Stimulated activated CD4-positive, alpha-beta T cell treated with anti-CD3 and anti-CD28 coated beads, Interleukin-2, amount 100 ng/mL, for 4 hours (primary cell): ENCODE measurements at regions not wholly inside any gene's neighbourhood (a gene's known extent, or its start where the extent isn't known, plus 50 kb on each side); places are given as distances from the start of the nearest gene placed in this dataset.

Experiments used
- DNase-seq: peaks from one replicate; pipeline ENCODE4 v3.0.0-alpha.2; 2020; ENCODE audit warnings: low read depth

DNA sequence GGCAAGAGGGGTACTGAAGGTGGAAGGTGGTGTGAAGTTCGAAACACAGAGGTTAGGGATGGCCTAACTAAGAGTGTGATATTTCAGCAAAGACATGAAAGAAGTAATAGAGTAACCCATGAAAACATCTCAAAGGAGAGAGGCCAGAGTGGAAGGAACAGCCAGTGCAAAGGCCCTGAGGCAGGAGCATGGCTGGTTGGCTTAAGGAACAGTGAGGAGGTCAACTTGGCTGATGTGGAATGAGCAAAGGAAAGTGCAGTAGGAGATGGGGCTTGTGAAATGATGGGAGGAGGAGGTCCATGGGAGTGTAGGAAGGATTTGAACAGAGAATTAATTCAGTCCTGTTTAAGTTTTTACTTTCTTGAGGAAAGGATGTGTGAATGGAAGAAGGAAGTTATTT is 178.3 kb upstream of the ZNF608 start:
- DNase-seq = no peak

DNA sequence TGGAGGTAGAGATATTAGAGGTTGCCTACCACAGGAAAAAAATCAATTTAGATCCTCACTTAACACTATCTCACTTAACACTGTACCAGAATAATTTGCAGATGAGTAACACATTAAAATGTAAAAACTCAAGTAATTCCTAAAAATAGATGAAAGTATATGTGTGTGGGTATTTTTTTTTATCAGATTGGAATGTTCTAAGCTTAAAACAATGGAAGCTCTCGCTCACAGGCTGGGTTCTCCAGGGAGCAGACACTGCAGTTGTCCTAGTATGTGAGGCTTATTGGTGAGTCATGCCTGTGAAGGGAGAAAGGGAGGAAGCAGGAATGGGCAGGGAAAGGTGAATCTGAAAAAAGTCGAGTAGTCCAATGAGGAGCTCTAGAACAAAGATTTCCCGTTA is 181.3 kb upstream of the ZNF608 start:
- DNase-seq = no peak

DNA sequence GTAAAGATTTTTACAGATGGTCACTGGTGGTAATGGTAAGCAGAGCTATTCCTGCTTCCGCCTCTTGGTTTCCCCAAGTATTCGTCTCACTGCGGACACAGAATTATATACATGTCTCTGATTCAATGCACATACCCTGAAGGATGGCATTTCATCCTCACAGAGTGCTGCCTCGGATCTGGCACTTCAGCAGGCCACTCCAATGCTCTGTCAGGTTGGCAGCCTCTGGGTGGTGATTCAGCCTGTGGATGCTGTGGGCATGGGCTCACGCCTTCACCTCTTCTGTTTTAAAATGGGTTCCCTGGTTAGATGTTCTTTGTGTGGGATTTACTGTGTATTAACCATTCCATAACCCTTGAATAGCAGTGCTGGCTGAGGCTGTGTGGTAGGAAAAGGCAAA is 182.6 kb upstream of the ZNF608 start:
- no peak for DNase-seq

GRCh38 chr5:124932791-124933600 is 186.6 kb upstream of the ZNF608 start:
- DNase-seq = no peak

DNA sequence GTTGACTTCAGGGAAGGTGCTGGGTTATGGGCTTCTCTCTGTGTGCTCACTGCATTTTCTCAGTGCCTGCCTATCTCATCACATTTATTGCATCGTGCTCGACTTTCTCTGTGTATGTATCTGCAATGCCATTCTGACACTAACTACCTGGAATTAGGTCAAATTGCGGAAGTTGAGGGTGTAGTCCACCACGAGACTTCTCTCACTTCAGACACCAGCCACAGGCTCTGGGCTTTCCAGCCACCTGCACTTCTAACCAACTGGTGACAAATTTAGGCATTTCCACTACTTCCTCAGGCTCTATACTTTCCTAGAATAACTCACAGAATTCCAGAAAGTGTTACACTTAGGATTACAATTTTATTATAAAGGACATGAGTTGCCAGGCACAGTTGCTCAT is 188.6 kb upstream of the ZNF608 start:
- no peak for DNase-seq

DNA sequence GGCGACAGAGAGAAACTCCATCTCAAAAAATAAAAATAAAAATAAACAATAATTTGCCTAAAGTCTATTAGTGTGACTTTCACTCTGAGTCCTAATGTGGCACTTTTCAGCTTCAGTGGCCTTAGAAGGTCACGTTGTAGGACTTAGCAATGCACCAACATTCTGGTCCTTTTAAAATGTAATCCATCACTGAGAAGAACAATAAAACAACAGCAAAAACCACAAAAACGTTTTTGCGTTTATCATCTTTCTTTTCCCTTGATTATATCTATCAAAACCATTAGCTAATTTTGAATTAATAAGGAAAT is 190.1 kb upstream of the ZNF608 start:
- no peak for DNase-seq

GRCh38 chr5:124941051-124942049 is 194.9 kb upstream of the ZNF608 start:
- no peak for DNase-seq

DNA sequence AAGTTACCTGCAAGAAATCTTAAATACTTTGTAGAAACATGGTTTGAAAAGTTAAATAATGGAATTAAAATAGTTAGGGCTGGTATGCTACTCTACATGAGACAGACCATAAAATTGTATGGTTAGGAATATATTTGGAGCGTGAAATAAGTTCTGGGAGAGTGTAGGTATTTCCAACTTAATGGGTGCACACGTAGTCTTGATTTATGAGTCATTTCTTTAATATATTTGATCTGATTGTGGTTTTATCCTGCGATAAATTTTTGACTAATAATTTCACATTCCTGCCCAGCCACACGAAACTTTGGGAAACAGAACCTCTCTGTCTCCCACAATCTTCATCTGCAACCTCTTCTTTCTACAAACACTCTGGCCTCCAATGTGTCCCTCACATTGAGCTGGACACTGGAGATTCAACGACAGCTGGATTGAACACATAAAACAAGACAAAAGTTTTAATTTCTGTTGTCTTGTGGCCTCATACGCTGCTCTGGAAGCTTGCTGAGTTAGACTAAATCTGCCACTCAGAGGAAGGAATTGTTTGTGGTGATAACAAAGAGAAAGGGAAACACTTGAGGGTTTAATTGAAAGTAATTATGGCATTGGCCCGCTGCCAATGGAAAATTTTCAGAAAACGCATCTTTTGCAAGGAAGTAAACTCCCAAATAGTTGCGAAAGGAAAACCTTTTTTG is 201.8 kb upstream of the ZNF608 start:
- DNase-seq = no peak

- DNase-seq = no peak
These were observed 202.4 kb upstream of the ZNF608 start for GRCh38 chr5:124948754-124949275.

- no peak for DNase-seq
These were observed 203.4 kb upstream of the ZNF608 start for GRCh38 chr5:124949862-124950261.

DNA sequence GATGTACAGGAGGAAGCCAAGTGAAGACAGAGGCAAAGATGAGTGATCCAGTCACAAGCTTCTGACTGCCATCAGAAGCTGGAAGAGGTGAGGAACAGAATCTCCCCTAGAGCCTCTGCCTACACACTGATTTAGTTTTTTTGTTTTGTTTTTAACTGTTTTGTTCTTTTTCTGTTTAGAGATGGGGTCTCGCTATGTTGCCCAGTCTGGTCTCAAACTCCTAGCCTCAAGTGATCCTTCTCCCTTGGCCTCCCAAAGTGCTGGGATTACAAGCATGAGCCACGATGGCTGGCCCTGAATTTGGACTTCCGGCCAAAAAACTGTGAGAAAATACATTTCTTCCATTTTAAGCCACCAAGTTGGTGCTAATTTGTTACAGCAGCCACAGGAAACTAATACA is 204.7 kb upstream of the ZNF608 start:
- DNase-seq = no peak

- DNase-seq = no peak
These were observed 205.2 kb upstream of the ZNF608 start for GRCh38 chr5:124951661-124952060.

DNA sequence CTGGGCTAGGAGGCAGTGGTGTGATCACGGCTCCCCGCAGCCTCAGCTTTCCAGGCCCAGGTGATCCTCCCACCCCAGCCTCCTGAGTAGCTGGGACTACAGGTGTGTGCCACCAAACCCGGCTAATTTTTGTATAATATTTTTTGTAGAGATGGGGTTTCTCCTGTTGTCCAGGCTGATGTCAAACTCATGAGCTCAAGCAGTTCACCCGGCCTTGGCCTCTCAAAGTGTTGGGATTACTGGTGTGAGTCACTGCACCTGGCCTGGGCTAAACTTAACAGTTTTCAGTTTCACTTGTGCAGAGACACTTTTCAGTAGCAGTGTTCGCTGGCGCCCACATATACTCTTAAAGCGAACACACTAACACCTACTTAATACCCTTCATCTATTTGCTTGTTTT is 205.6 kb upstream of the ZNF608 start:
- DNase-seq = no peak

DNA sequence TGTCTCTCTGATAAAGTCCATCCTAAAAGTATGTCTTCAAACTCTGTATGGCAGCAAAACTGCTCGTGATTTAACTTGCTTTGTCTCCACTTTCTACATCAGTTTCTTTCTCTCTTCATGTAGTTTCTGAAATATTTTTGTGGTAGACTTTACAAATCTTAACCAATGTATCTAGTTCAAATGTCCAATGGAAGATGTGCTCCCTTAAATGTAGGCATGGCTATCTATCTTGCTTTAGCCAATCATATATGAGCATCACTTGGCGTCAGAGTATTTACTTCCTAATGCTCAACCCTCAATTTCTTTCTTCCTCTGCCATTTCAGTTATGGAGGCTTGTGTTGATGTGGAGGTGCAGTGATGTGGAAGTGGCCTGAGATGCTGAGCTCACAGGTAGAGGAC is 206.1 kb upstream of the ZNF608 start:
- DNase-seq = no peak

- DNase-seq = no peak
These were observed 208.3 kb upstream of the ZNF608 start for GRCh38 chr5:124954784-124955183.

- no peak for DNase-seq
These were observed 210.1 kb upstream of the ZNF608 start for GRCh38 chr5:124956471-124957029.

GRCh38 chr5:124957063-124957462 is 210.6 kb upstream of the ZNF608 start:
- no peak for DNase-seq

DNA sequence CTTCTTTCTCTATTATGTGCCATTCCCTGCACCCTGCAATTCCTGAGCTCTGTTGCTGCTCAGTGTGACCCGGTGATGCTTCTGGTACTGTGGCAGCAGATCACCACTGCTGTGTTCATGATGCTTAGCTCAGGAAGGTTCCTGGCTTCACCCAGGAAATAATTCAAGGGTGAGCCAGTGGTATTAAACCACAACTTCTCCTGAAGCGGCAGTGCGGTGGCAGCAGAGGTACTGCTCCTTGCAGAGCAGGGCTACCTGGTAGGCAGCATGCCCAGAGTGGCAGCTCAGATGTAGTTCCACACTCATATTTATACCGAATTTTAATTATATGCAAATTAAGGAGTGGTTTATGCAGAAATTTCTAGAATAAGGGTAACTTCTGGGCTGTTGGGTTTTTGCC is 213.8 kb upstream of the ZNF608 start:
- DNase-seq = no peak

- DNase-seq = no peak
These were observed 215.1 kb upstream of the ZNF608 start for GRCh38 chr5:124961521-124961920.

DNA sequence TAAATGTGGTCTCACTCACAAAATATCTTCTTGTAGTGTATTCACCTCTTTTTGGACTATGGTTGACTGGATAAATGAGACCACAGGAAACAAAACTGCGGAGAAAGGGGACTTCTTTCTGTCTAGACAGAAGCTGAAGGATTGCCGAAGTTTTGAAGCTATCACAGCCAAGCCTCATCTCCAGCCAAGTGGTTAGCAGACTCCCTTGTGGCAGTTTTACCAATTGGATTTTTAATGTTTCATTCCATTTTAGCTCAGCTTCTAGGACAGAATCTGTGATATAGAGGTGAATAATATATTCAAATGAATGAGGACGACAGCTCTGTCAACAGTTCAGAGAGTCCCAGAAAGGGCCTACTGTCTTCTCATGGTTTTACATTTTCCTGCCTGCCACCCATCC is 215.7 kb upstream of the ZNF608 start:
- no peak for DNase-seq

DNA sequence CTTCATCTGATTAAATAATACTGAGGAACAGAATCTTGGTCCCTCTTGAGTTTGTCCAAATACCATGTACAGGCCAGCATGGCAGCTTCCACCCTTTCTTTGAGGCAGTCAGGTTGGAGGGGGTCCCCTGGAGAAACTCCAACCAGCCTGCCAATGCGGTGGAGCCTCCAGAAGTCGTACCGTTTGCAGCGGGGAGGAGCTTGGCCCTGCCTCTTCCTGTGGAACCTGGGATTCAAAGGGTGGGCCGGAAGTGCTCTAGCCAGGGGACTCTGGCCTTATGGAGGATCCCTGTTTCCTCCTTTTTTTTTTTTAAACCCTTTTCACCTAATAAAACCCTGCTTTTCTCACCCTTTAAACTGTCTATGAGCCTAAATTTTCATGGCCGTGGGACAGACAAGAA is 216.3 kb upstream of the ZNF608 start:
- no peak for DNase-seq

DNA sequence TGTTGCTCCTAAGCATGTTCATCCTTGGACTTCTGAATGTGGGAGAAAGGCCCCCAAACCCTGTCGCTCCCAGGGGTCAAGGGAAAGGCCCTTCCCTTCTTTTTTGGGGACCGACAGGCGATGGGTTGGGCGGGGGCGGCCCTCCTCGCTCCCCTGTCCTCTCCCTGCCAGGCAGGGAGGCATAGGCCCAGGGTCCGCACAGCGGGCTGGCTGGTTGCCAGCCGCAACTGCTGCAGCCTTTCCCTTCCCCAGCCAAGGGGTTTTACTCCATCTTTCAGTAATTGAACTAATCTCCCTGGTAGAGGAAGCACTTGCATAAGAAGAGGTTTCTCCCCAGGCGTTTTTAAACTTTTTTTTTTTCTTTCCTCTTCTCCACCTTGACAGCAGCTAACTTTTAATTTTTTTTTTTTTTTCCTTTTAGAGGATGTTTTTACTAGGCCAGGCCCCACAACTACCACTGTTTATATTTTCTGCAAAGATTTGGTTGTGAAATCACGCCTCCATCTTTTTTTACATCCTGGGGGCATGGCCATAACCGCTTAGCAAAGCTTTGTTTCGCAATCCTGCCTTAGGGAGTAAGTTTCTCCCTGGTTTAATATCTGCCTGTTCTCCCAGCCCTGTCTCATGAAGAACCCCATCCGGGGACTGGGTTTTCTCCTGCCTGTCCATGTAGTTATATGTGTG is 216.9 kb upstream of the ZNF608 start:
- no peak for DNase-seq
